ENCODE measurements at regions not wholly inside any gene's neighbourhood (a gene's known extent, or its start where the extent isn't known, plus 50 kb on each side); places are given as distances from the start of the nearest gene placed in this dataset.

DNA sequence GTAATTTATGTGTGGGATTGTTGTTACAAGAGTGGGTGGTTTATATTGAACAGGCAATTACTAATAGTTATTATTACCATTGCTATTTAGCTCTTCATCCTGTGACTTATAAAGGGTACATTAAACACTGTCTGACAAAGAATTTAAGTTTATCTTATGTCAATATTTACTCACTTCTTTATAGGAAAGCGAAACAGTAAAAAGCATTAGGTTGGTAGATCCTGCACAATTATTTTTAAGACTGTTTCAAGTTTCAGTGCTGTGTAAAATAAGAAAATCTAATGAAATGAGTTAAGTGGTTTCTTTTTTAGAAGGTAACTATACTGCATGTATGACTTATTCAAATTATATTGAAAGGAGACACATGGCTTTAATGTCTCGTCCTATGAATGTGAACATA, 135.8 kb upstream of the MAP3K7 start:
- no peak for DNase-seq

GRCh38 chr6:90720404-90720803, 133.5 kb upstream of the MAP3K7 start:
- no peak for DNase-seq

DNA sequence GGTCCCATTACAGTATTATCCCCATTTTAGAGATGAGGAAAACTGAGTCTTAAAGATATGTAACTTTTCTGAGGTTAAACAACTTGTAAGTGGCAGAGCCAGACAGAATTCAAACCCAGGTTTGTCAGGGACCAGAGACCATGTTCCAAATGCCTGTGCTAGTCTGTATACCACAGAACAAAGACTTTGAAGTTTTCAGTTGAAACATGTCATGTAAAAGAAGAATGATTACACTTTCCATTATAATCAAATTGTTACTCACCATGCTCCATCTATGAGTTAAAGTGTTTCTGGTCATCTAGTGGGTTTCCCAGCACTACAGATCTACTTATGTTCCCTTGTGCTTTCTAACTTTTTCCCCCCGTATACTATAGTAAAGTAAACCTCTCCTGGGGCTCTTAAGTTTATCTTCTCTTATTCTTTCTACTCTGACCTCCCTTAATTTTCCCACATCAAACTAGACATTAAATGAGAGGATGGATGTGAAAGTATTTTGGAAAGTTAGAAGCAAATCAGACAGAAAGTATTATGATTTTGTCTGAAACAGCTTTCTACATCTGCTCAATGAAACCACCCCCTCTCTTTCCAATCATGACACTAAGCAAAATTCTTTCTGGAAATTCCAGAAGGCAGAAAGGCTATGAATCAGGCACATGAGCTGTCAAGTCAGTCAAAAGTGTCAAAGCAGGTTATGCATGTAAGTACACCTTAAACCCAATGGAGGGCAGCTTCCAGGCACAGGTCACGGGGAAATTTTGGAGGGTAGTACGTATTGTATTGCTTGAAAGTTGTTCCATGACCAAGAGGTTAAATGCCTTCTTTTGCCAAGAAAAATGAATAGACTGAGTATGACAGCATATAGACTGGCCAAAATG, 132.7 kb upstream of the MAP3K7 start:
- no peak for DNase-seq

GRCh38 chr6:90716376-90716775, 129.5 kb upstream of the MAP3K7 start:
- no peak for DNase-seq

DNA sequence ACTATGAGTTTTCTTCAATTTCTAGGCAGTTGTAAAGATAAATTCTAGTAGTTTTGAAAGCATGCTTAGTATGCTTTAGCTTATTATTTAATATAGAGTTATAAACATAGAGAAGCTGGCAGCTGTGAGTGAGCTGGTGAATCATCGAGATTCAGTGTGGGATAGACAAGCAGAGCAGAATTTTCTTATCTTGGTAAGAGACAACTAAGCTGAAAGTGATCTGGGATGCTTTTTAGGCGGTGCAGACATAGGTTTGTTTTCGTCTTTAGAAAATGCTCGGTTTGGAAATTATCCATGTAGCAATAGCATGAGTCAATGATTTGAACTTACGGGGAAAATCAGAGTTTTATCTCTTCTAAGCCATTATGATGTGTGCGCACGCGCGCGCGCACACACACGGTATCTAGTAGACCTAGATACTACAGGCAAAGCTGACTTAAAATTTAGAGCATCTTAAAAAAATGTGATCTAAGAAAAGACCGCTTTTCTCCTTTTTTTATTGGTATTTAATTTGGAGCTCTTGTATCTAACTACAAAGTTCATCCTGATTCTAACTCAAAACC, 128.3 kb upstream of the MAP3K7 start:
- DNase-seq, result no peak

DNA sequence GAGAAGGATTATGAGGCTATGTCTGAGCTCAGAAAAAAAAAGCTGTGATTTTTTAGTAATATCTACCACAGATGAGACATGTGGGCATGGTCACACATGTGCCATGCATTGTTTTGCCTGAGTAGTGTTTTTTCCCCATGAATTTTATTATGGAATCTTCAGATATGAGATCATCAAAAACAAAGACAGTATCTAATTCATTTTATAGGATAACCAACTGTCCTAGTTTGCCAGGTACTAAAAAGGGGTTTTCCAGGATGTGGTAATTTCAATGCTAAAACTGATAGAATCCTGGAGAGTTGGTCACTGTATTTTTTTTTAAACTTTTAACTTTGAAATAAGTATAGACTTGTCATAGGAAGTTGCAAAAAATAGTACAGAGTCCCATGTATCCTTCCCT, 127.4 kb upstream of the MAP3K7 start:
- no peak for DNase-seq

DNA sequence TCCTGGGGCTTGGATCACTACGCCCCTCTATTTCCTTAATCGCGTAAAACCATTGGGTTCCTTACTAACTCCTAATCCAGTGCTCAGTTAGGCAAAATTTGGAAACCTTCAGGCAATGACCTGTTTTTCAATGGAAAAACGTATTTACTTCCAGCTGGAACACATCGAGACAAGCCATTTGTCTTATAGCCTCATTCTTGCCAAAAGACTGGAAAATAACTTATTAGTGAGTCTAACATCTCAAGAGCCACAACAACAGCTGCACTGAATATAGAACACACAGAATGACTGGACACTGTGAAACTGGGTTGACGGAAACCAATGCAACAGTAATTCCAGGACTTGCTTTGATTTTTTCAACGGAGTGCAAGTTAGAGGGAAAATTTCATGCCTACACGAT, 125.2 kb upstream of the MAP3K7 start:
- no peak for DNase-seq

- no peak for DNase-seq
These were observed 122.6 kb upstream of the MAP3K7 start for GRCh38 chr6:90709431-90709996.

DNA sequence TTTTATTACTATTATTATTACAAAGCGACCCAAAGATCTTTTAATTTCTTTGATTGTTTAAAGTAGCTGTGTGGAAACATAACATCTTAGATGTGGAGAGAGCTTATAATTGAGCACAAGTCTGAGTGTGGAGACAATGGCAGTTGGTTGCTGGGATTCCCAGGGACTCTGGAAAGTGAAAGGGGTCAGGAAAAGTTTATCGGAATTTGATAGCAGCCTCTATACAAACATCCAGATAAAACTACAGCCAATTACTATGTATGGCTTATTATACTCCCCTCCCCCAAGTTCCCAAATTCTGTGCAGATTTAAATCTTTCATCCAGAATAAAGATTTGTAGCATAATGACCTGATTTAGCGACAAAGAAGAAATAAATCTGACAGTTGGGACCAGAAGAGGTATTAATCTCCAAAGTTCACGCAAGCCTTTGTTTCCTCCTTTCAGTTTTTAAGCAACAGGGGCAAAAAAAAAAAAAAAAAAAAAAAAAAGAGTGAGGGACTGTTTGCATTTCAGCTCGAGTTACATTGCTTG, 121.4 kb upstream of the MAP3K7 start:
- no peak for DNase-seq

- no peak for DNase-seq
These were observed 120.4 kb upstream of the MAP3K7 start for GRCh38 chr6:90707246-90707645.

GRCh38 chr6:90703336-90703735, 116.5 kb upstream of the MAP3K7 start:
- no peak for DNase-seq

- DNase-seq, result no peak
These were observed 115.1 kb upstream of the MAP3K7 start for GRCh38 chr6:90701926-90702325.

DNA sequence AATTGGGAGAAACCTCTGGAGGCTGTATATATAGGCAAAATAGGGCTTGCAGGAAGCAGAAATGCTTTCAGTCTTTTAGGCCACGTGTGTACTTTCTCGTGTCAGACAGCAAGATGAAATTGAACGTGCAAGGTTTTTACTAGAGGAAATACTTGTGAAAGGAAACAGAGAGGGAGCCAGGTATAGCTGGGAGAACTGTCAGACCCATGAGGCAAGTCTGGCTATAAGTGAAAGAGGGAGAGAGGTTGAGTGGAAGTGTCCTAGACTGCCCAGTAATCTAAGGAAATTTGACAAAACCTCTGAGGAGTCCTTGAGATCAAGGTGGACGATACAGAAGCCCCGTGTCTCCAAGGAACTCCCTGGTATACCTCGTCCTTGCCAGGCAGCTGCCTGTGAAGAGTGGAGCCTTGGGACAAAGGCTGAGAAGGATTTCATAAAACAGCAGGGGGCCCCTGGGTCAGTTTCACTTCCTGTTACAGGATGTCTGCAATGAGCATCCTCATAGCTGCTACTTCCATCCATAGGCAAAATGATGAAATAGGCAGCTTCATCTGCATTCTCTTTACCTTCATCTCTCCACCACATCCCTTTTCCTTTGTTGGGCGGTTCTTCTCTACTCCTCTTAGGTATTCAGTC, 114.4 kb upstream of the MAP3K7 start:
- DNase-seq, result no peak

DNA sequence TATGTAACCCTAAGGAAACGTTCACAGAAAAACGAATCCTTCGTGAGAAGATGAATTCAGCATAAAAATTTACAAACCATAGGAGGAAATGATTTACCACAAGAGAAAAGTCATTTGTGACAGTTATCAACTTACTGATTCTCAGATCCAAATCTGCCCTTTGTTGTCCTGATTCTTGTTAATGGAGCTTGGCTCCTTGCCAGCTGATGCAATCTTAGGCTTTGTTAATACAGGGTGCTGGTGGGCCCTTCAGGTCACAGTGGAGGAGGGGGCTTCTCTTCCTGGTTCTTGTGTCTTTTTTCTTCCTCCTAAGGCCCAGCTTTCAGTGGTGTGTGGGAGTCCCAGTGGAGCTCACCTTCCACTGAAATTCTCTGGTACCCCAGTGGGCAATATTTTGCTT, 108.4 kb upstream of the MAP3K7 start:
- no peak for DNase-seq

DNA sequence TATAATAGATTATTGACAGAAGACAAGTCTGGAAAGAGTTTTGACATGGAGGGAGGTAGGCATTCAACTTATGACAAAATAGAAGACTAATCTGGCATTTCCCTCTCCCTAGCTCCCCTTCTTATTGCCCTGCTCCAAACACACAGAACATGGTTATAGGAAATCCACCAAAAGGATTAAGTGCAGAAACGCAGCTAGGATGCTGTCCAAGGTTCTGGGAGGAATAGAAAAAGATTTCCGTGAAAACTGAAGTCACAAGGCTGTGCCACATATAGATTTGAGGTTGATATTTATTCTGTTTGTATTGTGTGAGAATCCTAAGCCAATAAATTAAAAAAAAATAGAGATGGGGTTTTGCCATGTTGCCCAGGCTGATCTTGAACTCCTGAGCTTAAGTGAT, 107.9 kb upstream of the MAP3K7 start:
- no peak for DNase-seq

DNA sequence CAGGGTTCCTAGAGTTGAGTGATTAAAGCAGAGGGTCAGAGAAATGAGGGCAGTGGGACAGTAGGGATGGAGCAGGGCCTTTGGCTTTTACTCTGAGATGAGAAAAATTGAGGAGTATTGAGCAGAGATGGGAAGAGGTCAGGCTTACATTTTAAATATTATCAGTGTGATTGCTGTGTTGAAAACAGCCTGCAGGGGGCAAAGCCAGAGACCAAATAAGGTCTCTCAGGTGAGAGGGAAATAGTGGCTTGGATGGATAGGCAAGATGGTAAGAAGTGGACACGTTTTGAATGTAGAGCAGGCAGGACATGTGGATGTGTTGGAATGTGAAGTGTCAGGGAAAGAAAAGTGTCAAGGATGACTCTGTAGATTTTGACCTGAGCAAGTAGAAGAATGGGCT, 105.0 kb upstream of the MAP3K7 start:
- DNase-seq, result no peak

DNA sequence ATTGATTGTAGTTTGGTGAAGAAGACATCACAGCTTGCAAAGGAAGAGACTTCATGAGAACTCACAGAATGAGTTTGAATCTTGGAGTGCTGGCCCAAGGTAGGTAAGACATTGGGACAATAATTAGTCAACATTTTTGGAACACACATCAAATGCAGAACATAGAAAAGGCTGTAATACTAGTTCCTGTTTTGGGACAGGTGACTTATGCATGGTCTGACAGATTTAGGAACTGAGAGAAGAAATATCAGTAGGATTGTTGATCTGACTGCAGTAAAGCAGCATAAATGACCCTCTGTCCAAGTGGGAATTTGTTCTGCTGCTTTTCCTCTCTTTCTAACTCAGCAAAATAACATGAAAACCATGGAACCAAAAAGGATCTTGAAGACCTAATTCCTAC, 102.3 kb upstream of the MAP3K7 start:
- DNase-seq, result no peak

- DNase-seq, result no peak
These were observed 101.0 kb upstream of the MAP3K7 start for GRCh38 chr6:90687775-90688380.

- no peak for DNase-seq
These were observed 95.0 kb upstream of the MAP3K7 start for GRCh38 chr6:90681863-90682262.

DNA sequence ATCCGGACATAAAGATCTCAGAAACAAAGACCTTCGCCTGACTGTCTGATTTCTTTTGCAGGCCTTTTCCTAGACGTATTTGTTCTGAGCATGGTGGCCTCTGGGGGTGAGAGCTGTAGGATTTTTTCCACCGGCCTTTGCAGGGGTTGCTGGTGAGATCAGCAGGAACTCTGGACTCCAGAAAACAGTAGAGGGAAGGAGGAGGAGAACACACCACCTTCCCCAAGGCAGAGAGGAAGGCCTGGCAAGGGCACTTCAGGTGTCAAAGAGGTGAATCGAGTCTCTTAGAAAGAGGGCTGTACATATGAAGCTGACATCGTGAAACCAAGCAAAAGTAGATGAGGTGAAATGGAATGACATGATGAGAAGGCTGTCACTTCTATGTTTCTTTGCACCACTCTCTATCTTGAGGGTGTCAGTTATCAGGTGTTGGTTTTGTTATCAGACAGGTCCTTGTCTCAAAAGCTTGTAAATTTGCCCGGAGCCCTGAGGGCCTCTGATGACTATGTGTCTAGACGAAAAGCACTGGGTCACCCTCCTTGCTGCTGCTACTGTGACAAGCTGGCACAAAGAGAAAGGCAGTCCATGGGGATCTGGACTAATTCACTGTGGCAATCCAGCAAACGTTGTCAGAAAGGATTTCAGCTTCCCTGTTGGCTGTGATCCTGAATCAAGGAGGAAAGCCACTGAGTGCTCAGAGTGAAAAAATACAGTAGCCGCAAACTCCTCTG, 91.3 kb upstream of the MAP3K7 start:
- DNase-seq, result no peak

DNA sequence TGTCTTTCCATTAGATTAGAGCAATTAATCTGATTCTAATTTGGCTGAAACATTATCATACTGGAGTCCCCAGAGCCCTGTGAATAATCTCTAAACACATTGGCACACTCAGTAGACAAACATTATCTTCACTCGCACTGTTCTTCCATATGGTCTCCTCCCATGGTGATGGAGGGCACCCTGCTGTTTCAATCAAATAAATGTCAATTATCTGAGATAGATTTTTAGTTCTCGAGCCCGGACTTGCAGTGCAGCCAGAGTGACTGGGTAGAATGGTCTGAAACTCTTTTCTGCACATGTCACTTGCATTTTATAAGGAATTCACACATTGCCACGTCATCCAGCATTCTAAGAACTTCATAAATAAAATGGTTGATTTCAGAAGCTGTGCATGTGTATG, 90.6 kb upstream of the MAP3K7 start:
- no peak for DNase-seq

- no peak for DNase-seq
These were observed 89.8 kb upstream of the MAP3K7 start for GRCh38 chr6:90676516-90677300.

All from NCI-H774 (cell line).